GM06990 (cell line): ENCODE measurements at regions not wholly inside any gene's neighbourhood (a gene's known extent, or its start where the extent isn't known, plus 50 kb on each side); places are given as distances from the start of the nearest gene placed in this dataset.

Experiments used
- DNase-seq: peaks from one replicate; pipeline ENCODE4 v3.0.0-alpha.2; 2011; ENCODE audit not compliant: insufficient read length; ENCODE audit errors: extremely low read depth
- H3K27me3 ChIP-seq: replicated peaks from 2 replicates; pipeline ENCODE4 v1.6.0; 2011; ENCODE audit warnings: low read length; ENCODE audit not compliant: control insufficient read depth, insufficient read depth
- H3K36me3 ChIP-seq: 2 replicates; pipeline ENCODE4 v1.5.1; 2011; ENCODE audit warnings: low read length; ENCODE audit not compliant: control insufficient read depth, insufficient read depth
- H3K4me3 ChIP-seq: replicated peaks from 2 replicates; pipeline ENCODE4 v1.5.1; 2011; ENCODE audit warnings: low read depth, mild to moderate bottlenecking, control low read depth, low read length
- CTCF ChIP-seq: IDR thresholded peaks from 2 replicates; pipeline ENCODE4 v1.5.1; 2011; ENCODE audit warnings: low read length, control low read depth, mild to moderate bottlenecking, inconsistent platforms; ENCODE audit not compliant: insufficient read depth, poor library complexity, severe bottlenecking

GRCh38 chr1:96059276-96059675, 662.3 kb upstream of the PTBP2 start:
- TF ChIP-seq CTCF, result no peak
- no peaks in the 10 kb centered on the region for H3K27me3 ChIP-seq

GRCh38 chr1:96059736-96060135, 661.8 kb upstream of the PTBP2 start:
- Histone ChIP-seq H3K36me3 (no peaks in the 10 kb centered on the region), H3K4me3 (no peak overlapping the region), H3K27me3 (no peaks in the 10 kb centered on the region)
- no peak for DNase-seq
- TF ChIP-seq CTCF, result no peak

More at GRCh38 chr1:96059276-96059675, 662.3 kb upstream of the PTBP2 start:
- no peak for DNase-seq
- H3K4me3 ChIP-seq, result no peak overlapping the region
- no peaks in the 10 kb centered on the region for H3K36me3 ChIP-seq

- TF ChIP-seq CTCF, result no peak
- H3K27me3 ChIP-seq, result no peaks in the 10 kb centered on the region
- no peak for DNase-seq
- no peak overlapping the region for H3K4me3 ChIP-seq
- no peaks in the 10 kb centered on the region for H3K36me3 ChIP-seq
These were observed 661.0 kb upstream of the PTBP2 start for GRCh38 chr1:96060621-96061020.

- H3K4me3 ChIP-seq, result no peak overlapping the region
- no peak for DNase-seq
- H3K36me3 ChIP-seq, result no peaks in the 10 kb centered on the region
- no peak for TF ChIP-seq CTCF
- H3K27me3 ChIP-seq, result no peaks in the 10 kb centered on the region
These were observed 649.6 kb upstream of the PTBP2 start for GRCh38 chr1:96072021-96072420.

GRCh38 chr1:96073100-96073499, 648.5 kb upstream of the PTBP2 start:
- H3K4me3 ChIP-seq, result no peak overlapping the region
- H3K36me3 ChIP-seq, result no peaks in the 10 kb centered on the region
- no peak for DNase-seq
- no peak for TF ChIP-seq CTCF
- H3K27me3 ChIP-seq, result no peaks in the 10 kb centered on the region

- H3K4me3 ChIP-seq, result no peak overlapping the region
- H3K36me3 ChIP-seq, result no peaks in the 10 kb centered on the region
- no peak for TF ChIP-seq CTCF
- no peak for DNase-seq
- no peaks in the 10 kb centered on the region for H3K27me3 ChIP-seq
These were observed 647.2 kb upstream of the PTBP2 start for GRCh38 chr1:96074422-96074821.
